ENCODE measurements at regions not wholly inside any gene's neighbourhood (a gene's known extent, or its start where the extent isn't known, plus 50 kb on each side); places are given as distances from the start of the nearest gene placed in this dataset.

- no peak for TF ChIP-seq CTCF (IDR thresholded peaks at IDR 0.05)
- TF ChIP-seq POLR2A (IDR thresholded peaks at IDR 0.05), result no peak
Measured at GRCh38 chr13:83450591-83450990, 431.7 kb downstream of the SLITRK1 start.
